Renal cortical epithelial cell (primary cell): ENCODE measurements at regions not wholly inside any gene's neighbourhood (a gene's known extent, or its start where the extent isn't known, plus 50 kb on each side); places are given as distances from the start of the nearest gene placed in this dataset.
"Not testable (repeated sequence)": the region's sequence is repeated elsewhere in the genome, so short reads cannot be mapped to it uniquely, and the experiment has no call there.

ENCODE experiments used
- DNase-seq: peaks from one replicate; pipeline ENCODE4 v3.0.0-alpha.2; 2011; ENCODE audit warnings: low read depth

DNA sequence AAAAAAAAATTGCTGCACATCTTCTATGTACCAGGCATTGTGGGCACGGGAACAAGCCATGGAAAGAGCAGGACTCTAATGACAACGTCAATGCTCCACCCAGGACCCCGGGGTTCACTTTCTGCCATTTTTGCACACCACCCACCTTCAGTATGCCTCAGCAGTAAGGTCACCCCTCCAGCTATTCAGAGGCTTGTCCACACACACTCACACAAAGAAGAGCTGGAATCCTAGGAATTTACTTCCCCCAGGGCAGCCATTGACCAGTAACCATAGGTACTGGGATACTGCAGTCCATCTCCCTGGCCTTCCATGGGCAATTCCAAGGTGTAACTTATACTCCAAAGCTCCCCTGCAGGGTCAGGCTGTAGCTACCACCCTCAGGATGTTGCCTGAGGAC is 170.8 kb downstream of the SUCLG1 start:
- peak; percentile 62 for DNase-seq

DNA sequence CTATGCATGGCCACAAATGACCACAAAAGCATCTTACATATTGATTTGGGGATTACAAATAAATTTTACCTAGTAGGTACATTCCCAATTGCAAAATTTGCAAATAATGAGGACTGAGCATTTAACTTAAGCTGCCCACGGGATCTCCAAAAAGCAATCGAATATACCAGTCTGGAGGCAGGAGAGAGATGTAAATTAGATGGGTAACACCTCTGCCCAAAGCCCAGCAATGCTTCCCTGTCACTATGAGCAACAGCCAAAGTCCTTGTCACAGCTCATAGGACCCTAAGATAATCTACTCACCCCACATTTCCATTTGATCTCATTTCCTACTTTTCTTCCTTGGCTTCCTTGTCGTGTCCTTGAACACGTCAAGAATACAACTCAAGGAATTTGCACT is 172.2 kb downstream of the SUCLG1 start:
- DNase-seq, result no peak

DNA sequence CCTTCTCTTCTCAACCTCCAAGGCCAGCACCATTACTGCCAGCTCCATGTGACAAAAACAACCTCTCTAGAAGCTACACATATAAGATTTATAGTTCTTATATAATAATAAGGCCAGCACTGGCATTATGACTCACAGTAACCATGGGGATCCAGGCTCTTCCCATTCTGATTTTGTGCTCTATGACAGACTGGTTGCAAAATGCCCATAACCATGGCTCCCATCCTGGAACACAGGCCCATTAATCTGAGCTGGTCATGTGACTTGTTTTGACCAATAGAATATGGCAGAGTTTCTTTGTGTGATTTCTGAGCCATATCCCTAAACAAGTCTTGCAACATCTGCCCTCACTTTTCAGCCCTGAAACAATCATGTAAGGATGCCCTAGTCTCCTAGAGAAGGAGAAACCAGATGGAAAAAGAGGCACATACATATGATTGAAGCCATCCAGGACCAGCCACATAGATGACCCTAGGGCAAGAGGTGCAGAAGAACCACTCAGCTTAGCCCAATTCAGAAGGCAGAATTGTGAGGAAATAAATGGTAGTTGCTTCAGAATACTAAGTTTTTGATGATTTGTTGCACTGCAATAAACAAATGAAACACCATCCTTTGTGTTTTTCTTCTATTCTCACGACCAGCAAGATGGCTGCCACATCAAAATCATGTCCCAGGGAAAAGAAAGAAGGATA is 173.9 kb downstream of the SUCLG1 start:
- peak; percentile 15 for DNase-seq

GRCh38 chr2:84283506-84283905 is 175.6 kb downstream of the SUCLG1 start:
- DNase-seq, result peak; percentile 3

DNA sequence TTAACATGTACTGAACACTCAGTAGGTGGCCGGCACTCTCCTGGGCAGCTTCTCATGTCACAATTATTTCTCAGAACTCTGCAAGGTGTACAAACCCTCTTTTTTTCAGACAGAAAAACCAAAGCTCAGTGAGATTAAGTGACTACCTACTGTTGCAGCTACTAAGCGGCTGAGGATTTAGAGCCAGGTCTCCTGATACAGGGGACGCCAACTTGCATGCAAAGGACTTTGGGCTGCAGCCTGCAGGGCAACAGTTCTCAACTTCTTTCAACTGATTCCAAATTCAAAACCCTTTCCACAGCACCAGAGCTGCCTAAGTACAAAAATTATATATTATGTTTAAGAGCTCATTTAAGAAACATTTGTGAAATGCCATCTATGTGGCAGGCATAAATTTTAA is 177.6 kb downstream of the SUCLG1 start:
- DNase-seq, result no peak

DNA sequence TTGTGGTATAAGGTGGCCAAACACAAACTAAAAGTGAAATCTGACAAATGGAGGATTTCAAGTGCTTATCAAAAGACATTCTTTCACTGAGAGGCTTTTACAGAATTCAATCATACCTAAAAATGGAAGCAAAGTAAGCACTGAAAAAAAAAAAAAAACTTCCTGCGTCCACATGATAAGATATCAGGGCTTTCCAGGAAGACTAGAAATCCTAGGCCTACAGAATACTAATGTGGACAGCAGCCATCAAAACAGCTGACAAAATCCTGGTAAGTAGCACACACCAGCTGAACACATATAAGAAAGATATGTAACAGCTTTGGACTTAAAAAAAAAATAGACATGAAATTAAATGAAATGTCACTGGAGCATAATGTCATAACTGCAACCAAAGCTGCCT is 178.2 kb downstream of the SUCLG1 start:
- DNase-seq, result no peak

DNA sequence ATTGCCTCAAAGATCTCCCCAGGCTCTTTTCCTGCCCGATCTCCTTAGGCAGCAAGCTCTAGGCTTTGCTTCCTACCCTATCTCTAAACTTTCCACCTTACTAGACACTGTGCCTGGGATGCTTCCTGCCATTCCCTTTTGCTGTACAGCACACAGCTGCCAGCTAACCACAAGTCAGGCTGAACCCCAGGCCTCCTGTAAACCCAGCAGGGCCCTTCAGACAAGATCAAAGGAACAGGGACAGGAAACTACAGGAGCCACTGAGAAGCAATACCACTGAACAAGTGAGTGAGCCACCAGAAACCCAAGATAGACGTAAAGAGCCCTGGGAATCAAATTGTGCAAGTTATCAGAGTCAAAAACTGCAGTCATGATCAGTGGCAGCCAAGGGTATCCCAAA is 180.7 kb downstream of the SUCLG1 start:
- no peak for DNase-seq

DNA sequence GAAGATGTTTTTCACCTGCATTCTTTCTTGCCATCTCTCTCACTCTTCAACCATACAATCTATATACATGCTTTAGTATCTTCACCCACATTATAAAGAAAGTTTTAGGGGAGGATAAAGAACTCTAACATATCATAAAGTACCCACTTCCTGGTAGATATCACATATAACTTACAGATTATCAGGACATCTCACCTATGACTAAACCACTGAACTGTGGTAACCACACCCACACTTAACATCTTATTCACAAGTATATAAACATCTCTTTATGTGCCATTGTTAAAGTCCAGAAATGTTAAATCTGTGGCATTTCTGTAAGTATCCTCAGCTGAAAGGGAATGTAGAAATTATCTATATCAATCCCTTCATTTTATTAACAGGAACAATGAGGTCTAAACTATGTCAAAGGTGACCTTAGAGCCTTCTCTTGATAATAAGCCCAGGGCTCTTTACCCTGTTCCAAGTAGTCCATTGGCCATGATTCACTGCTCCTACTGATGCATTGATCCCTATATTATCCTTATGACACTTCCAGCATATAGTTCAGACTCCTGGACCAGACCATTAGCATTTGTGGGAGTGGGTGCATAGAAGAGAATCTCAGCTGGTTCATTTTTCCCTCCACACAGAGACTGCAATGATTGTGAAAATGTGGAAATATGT is 182.4 kb downstream of the SUCLG1 start:
- DNase-seq, result no peak

DNA sequence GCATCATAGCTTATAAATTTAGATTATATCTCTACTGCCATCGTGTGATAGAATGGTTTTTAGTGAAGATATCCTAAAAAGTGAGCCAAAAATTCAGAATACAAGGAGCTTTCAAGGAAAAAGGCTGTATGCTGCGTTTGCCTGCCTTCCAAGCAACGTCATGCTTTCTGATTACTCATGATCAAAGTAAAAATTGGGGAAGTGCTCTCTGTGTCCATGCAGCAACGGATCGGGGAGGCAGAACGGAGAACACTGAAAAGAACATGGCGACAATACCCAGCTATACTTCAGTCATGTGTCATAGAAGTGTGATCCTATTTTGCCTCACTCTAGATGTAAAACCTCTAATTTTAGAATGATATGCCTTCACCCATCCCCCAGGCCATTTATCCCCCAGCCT is 185.7 kb downstream of the SUCLG1 start:
- DNase-seq, result no peak

DNA sequence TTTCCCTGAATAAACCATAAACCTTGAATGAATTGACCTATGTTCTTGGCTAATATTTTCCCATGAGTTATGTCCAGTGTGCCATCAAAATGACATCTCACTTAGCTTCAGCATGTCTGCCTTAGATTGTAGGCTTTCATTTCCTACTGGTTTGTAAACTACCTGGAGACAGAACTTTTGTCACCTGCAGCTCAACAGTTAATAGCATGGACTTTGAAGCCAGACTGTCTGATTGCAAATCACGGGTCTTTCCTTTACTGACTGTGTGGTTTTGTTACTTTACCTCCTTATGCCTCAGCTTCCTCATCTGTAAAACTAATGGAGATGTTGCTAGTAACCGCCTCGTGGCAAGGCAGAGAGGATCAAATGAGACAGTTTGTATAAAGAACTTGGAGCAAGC is 187.1 kb downstream of the SUCLG1 start:
- DNase-seq, result no peak

DNA sequence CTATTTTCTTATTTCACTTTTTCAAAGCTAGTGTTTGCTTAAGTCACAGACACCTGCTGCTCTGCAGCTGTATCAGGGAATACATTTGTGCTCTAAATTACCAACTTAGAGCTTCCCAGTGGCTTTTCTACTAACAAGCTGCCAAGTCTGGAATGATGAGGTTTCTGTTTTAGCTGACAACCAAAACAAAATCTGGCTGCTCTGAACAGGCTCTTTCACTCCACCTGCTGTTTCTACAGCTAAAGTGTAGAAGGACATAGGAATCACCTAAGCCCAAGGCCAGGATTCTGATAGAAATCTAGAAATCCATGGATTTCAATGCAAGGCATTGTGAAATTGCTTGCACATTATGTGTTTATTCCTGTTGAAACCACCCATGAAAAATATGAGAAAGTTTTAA is 201.2 kb downstream of the SUCLG1 start:
- DNase-seq, result peak; percentile 49

DNA sequence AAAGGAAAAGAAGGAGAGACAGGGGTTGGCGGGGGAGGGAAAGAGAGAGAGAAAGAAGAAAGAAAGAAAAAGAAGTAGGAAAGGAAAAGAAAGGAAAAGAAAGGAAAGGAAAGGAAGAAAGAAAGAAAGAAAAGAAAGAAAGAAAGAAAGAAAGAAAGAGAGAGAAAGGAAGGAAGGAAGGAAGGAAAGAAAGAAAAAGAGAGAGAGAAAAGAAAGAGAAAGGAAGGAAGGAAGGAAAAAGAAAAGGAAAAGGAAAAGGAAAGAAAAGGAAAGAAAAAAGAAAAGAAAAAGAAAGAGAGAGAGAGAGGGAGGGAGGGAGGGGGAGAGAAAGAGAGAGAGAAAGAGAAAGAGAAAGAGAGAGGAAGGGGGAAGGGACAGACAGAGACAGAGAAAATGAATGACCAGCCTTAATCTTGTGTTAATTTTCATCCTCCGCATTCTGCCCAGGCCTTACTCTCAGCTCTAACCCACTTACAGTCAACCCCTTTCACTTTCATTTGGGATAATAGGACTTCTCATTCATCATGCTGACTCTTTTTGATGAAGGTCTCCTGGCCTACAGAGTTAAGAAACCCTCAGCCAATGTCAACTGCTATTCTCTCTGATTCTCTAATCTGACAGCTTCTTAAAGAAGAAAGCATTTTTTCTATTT is 207.3 kb downstream of the SUCLG1 start:
- no peak for DNase-seq

DNA sequence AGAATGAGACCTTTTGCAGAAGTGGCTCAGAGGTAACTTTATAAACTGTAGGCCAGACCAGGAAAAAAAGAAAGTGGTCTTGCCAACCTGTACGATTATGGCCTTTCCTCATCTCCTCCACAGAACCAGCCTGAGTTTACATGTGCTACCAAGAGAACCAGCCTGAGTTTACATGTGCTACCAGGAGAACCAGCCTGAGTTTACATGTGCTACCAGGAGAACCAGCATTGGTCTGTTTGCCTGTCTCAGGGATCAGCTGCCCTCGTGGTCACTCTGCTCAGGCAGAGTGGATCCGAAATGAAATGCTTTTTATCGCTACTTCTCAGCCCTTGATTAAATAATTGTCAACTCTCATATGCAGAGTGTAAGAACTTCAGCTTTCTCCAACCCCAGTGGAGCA is 209.9 kb downstream of the SUCLG1 start:
- no peak for DNase-seq

- peak; percentile 95 for DNase-seq
Observed at GRCh38 chr2:84247532-84247931, 211.5 kb downstream of the SUCLG1 start.

DNA sequence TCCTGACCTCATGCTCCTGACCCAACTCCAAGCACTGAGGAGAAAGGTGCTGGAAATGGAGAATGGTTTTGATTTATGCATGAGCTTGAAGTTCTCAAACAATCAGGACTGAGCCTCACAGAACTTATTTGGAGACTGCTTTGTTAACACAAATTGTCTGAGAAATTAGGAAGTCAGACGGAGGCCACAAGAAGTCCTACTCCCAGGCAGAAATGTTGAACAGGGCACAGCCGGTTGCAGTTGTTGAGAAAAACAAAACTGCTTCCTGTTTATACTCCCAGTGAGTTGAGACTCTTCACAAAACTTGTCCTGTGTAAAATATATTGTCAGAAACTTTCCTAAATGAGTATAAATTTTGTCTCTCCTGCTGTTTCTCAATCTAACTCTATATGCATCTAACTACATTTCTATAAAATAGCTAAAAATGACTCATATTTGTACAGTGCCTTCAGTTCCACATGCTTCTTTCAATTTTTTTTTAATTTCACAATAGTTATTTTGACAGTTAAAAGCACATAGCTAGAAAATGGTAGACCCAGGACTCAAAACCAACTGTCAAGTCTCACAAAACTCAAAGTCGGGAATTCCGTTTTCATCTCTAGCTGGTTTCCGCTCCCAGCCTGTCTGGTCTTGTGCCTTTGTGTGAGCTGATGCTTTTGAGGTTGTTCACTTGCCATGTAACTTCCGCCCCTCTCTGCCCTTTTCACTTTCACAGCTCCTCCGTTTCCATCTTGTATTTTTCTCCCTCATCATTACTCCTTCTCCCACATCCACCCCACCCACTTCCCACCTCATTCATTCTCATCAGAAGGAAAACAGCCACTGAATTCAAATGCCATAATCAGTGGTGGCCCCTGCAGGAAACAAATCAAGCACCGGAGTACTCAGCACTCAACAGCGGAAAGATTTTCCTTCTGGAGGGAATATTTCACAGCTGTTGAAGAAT is 215.0 kb downstream of the SUCLG1 start:
- DNase-seq, result peak; percentile 19

- no peak for DNase-seq
Observed at GRCh38 chr2:84238907-84239306, 220.2 kb downstream of the SUCLG1 start.

GRCh38 chr2:84236288-84236687 is 222.8 kb downstream of the SUCLG1 start:
- no peak for DNase-seq

DNA sequence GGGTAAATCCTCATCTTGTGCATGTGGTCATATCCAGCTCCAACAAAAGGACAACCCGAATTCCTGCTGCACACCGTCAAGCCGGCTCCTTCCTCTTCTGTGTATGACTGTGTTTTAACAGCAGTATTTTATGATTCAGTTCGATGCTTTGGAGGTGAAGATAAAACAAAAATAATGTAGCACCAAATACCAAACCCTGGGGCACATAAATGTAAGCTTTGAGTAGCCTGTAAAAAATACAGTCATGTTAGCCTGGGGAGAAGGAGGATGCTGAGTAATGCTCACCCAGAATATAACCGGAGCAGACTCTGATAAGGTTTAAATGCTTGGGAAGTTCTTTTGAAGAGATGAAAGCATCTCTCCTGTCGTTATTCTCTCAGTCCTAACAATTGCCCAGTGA is 225.0 kb downstream of the SUCLG1 start:
- no peak for DNase-seq

DNA sequence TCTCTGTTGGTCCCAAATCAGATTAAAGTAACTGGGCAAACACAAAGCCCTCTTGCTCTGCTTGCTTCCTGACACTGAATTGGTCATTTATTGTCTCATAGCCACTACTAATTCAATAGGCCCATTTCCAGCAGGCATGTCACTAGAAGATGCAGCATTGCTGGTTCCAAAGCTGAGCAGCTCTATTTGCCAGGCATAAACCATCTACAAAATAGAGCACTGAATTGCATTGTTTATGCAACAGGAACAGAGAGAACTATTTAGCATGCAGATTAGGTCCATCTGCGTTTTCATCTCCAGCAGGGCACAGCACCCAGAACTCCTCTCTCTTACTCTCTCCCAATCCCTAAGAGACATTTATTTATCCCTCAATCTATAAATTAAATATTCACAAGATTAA is 227.6 kb downstream of the SUCLG1 start:
- no peak for DNase-seq

DNA sequence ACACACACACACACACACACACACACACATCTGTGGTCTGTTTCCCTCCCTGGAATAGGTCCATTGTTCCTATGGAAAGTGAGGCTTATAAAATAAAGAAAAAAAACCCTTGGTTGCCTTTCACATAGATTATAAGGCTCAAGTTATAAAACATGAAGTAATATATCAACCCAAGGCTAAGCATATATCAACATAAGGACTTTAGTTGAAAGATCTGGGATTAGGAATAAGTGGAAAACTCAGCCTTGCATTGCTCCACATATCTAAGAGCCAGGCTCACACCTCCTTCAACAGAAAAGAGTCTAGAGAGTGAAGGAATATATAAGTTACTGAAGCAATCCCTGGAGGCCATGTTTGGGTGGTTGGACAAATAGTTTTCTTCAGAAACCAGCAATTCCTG is 235.0 kb downstream of the SUCLG1 start:
- no peak for DNase-seq

GRCh38 chr2:84223191-84223590 is 235.9 kb downstream of the SUCLG1 start:
- DNase-seq, result peak; percentile 73

- not testable (repeated sequence) for DNase-seq
Observed at GRCh38 chr2:84221102-84221501, 238.0 kb downstream of the SUCLG1 start.
